ENCODE measurements at regions not wholly inside any gene's neighbourhood (a gene's known extent, or its start where the extent isn't known, plus 50 kb on each side); places are given as distances from the start of the nearest gene placed in this dataset.

GRCh38 chr9:11902610-11903009, 790.6 kb upstream of the TYRP1 start:
- Mint-ChIP-seq H3K9me3 (ENCODE audit: unreplicated experiment) (no peaks in the 10 kb centered on the region), H3K27me3 (ENCODE audit: unreplicated experiment) (no peaks in the 10 kb centered on the region)
- TF ChIP-seq CTCF (IDR thresholded peaks at IDR 0.05) = no peak

GRCh38 chr9:11915699-11916098, 777.5 kb upstream of the TYRP1 start:
- H3K4me3 Mint-ChIP-seq (ENCODE audit: unreplicated experiment) = no peak overlapping the region
- H3K36me3 Mint-ChIP-seq (ENCODE audit: unreplicated experiment) = no peaks in the 10 kb centered on the region
- H3K4me1 Mint-ChIP-seq (ENCODE audit: unreplicated experiment) = no peaks in the 10 kb centered on the region
- TF ChIP-seq CTCF (IDR thresholded peaks at IDR 0.05) = no peak
- no peaks in the 10 kb centered on the region for H3K27me3 Mint-ChIP-seq (ENCODE audit: unreplicated experiment)
- H3K9me3 Mint-ChIP-seq (ENCODE audit: unreplicated experiment) = peaks cover 7% of the 10 kb centered on the region
- DNase-seq (ENCODE audit: extremely low spot score, unreplicated experiment) = no peak
- H3K27ac Mint-ChIP-seq (ENCODE audit: unreplicated experiment) = no peak overlapping the region

More at GRCh38 chr9:11902610-11903009, 790.6 kb upstream of the TYRP1 start:
- H3K4me1 Mint-ChIP-seq (ENCODE audit: unreplicated experiment) = no peaks in the 10 kb centered on the region
- no peak for DNase-seq (ENCODE audit: extremely low spot score, unreplicated experiment)
- no peaks in the 10 kb centered on the region for H3K36me3 Mint-ChIP-seq (ENCODE audit: unreplicated experiment)
- no peak overlapping the region for H3K27ac Mint-ChIP-seq (ENCODE audit: unreplicated experiment)
- no peak overlapping the region for H3K4me3 Mint-ChIP-seq (ENCODE audit: unreplicated experiment)

GRCh38 chr9:11928871-11929321, 764.3 kb upstream of the TYRP1 start:
- Mint-ChIP-seq H3K27ac (ENCODE audit: unreplicated experiment) (no peak overlapping the region), H3K27me3 (ENCODE audit: unreplicated experiment) (no peaks in the 10 kb centered on the region), H3K36me3 (ENCODE audit: unreplicated experiment) (no peaks in the 10 kb centered on the region), H3K4me3 (ENCODE audit: unreplicated experiment) (no peak overlapping the region), H3K4me1 (ENCODE audit: unreplicated experiment) (no peaks in the 10 kb centered on the region), H3K9me3 (ENCODE audit: unreplicated experiment) (peaks cover 11% of the 10 kb centered on the region)
- DNase-seq (ENCODE audit: extremely low spot score, unreplicated experiment) = no peak
- TF ChIP-seq CTCF (IDR thresholded peaks at IDR 0.05) = no peak

- no peak for TF ChIP-seq CTCF (IDR thresholded peaks at IDR 0.05)
- H3K27me3 Mint-ChIP-seq (ENCODE audit: unreplicated experiment) = no peaks in the 10 kb centered on the region
- DNase-seq (ENCODE audit: extremely low spot score, unreplicated experiment) = no peak
- no peaks in the 10 kb centered on the region for H3K36me3 Mint-ChIP-seq (ENCODE audit: unreplicated experiment)
- H3K27ac Mint-ChIP-seq (ENCODE audit: unreplicated experiment) = no peak overlapping the region
- no peaks in the 10 kb centered on the region for H3K4me1 Mint-ChIP-seq (ENCODE audit: unreplicated experiment)
- no peaks in the 10 kb centered on the region for H3K9me3 Mint-ChIP-seq (ENCODE audit: unreplicated experiment)
- H3K4me3 Mint-ChIP-seq (ENCODE audit: unreplicated experiment) = no peak overlapping the region
Measured at GRCh38 chr9:11931109-11931508, 762.1 kb upstream of the TYRP1 start.

GRCh38 chr9:11931751-11932150, 761.4 kb upstream of the TYRP1 start:
- Mint-ChIP-seq H3K27me3 (ENCODE audit: unreplicated experiment) (no peaks in the 10 kb centered on the region), H3K4me1 (ENCODE audit: unreplicated experiment) (no peaks in the 10 kb centered on the region), H3K27ac (ENCODE audit: unreplicated experiment) (no peak overlapping the region), H3K9me3 (ENCODE audit: unreplicated experiment) (no peaks in the 10 kb centered on the region), H3K4me3 (ENCODE audit: unreplicated experiment) (no peak overlapping the region), H3K36me3 (ENCODE audit: unreplicated experiment) (no peaks in the 10 kb centered on the region)
- no peak for DNase-seq (ENCODE audit: extremely low spot score, unreplicated experiment)
- no peak for TF ChIP-seq CTCF (IDR thresholded peaks at IDR 0.05)

Data from osteocyte (in vitro differentiated cells).